ENCODE measurements at regions not wholly inside any gene's neighbourhood (a gene's known extent, or its start where the extent isn't known, plus 50 kb on each side); places are given as distances from the start of the nearest gene placed in this dataset.

DNA sequence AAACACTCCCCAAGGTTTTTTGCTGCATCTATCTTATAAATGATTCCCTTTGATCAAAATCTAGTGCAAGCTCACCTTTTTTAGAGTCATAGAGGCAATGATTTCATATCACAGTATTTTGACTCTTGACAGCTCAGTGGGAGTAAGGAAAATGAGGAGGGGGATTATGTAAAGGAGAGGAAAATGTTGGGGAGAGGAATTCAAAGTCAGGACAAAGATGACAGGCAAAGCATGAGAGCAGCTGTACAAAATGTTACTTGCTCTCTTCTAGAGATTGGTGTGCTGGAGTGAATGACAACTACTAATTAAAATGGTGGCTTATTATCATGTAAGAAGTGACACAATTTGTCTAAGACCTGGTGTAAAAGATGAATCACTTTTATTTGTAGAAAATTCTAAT, 644.6 kb upstream of the CHORDC1 start:
- in situ Hi-C loops (cut with HindIII; ENCODE audit: low pct_unique_long_range_greater_than_20kb, low sequenced_read_pairs), result no loop called here
- DNase-seq (ENCODE audit: low read depth), result no peak

DNA sequence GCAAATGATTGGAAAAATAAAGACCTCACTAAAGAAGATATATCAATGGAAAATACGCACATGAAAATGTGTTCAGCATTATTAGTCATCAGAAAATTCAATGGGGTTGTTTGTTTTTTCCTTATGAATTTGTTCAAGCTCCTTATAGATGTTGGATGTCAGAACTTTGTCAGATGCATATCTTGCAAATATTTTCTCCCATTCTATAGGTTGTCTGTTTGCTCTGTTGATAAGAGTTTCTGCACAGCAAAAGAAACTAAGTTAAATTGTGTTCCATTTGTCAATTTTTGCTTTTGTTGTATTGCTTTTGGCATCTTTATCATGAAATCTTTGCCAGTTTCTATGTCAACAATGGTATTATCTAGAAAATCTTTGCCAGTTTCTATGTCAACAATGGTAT, 633.9 kb upstream of the CHORDC1 start:
- no peak for DNase-seq (ENCODE audit: low read depth)
- in situ Hi-C loops (cut with HindIII; ENCODE audit: low pct_unique_long_range_greater_than_20kb, low sequenced_read_pairs), result no loop called here

DNA sequence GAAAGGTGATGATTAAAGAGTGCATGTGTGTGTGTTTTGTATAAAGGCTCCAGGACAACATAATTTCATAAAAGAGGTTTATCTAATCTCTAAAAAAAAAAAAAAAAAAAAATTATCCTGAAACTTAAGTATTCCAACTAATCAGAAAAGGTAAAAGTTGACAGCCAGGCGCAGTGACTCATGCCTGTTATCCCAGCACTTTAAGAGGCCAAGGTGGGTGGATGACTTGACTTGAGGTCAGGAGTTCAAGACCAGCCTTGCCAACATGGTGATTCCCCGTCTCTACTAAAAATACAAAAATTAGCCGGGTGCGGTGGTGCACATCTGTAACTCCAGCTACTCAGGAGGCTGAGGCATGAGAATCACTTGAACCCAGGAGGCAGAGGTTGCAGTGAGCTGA, 632.7 kb upstream of the CHORDC1 start:
- in situ Hi-C loops (cut with HindIII; ENCODE audit: low pct_unique_long_range_greater_than_20kb, low sequenced_read_pairs), result no loop called here
- DNase-seq (ENCODE audit: low read depth), result peak; percentile 1

DNA sequence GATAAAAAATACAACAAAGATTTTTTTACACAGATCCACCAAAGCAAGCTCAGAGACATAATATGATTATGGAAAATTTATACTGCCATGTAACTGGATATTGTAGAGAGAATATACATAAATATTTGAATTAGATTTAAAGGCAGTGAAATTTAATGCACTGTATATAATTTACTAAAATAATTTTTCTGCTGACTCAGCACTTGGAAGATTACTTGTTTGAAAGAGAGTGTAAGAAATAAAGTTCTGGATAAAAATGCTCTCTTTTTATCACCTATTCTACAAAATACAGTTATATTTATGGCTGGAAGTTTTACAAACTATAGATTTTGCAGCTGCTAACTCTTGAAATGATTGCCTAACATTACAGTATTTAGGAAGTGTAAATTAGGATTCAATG, 628.3 kb upstream of the CHORDC1 start:
- DNase-seq (ENCODE audit: low read depth), result no peak
- in situ Hi-C loops (cut with HindIII; ENCODE audit: low pct_unique_long_range_greater_than_20kb, low sequenced_read_pairs), result no loop called here

DNA sequence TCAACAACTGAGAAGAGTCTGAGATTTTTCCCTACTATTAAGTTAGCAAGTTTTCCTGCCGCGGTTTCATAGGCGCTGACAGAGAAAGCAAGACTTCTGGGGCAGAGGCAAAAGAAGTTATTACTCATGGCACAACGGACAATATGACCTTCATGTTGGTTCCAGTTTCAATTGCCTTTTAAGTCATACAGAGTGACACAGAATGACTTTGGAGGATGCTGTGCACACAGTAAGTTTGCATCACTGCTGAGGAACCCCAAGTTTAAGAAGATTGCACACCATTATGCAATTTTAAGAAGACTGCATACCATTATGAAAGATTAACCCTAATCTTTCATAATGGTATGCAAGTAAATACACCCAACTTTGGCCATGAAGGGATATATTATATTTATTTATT, 626.5 kb upstream of the CHORDC1 start:
- in situ Hi-C loops (cut with HindIII; ENCODE audit: low pct_unique_long_range_greater_than_20kb, low sequenced_read_pairs), result no loop called here
- DNase-seq (ENCODE audit: low read depth), result no peak

DNA sequence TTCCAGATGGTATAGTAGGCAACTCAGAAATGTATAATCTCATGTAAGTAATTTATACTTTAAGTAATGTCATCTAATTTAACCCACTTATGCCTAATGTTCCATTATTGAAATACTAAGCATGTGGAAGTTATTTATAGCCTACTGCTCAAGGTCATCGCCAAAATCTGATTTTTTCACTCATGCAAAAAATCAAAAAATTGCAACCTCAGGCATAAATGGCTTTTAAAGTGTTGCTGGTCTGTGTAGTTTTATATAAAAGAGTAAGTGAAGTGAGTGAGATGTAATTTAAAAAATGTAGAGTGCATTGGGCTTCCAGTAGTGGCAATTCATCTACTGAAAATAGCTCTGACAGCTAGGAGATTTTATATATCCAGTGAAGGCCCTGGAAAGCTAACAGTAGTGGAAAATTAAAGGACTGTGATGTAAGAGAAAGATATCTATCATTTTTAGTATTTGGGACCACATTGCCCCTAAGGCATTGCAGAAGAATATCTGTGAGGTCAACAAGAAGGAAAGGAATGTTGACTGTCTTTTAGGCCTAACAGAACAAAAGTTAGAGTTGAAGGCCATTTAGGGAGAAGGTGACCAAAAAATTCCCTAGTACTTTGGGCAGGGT, 624.5 kb upstream of the CHORDC1 start:
- in situ Hi-C loops (cut with HindIII; ENCODE audit: low pct_unique_long_range_greater_than_20kb, low sequenced_read_pairs), result no loop called here

DNA sequence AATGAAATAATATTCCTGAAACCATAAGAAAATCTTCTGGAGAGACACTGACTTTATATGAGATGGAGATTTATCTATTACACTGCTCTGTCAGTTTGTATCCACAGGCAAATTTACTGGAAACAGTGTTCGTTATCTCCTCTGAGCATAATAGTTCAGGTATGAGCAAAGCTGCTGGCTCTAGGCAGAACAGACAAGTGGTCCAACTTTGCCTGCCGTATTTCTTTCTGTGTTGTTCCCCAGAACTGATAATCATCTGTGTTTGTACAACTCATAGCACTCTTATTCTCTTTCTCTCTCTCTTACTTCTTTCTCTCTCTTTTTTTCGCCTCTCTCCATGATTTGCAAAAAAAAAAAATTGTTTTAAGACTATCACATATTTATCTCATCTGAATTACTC, 623.8 kb upstream of the CHORDC1 start:
- no peak for DNase-seq (ENCODE audit: low read depth)
- in situ Hi-C loops (cut with HindIII; ENCODE audit: low pct_unique_long_range_greater_than_20kb, low sequenced_read_pairs), result no loop called here

More for the DNA sequence above, 624.5 kb upstream of the CHORDC1 start:
- DNase-seq (ENCODE audit: low read depth), result no peak

DNA sequence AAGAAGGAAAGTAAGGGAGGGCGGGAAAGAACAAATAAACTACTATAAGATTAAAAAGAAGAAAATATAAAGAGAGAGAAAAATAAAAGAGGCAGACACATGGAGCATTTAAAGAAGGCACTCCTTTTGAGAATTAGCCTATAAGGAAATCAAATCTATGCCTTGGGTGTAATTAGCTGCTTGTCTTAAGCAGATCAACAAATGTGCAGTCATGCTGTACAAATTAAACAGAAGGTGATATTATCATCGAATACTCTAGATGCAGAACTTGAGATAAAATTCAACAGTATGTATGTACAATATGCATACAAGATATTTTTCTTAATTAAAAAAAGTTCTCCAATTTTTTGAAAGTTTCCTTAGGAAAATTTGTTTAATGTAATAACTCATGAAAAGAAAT, 623.0 kb upstream of the CHORDC1 start:
- in situ Hi-C loops (cut with HindIII; ENCODE audit: low pct_unique_long_range_greater_than_20kb, low sequenced_read_pairs), result no loop called here
- no peak for DNase-seq (ENCODE audit: low read depth)

DNA sequence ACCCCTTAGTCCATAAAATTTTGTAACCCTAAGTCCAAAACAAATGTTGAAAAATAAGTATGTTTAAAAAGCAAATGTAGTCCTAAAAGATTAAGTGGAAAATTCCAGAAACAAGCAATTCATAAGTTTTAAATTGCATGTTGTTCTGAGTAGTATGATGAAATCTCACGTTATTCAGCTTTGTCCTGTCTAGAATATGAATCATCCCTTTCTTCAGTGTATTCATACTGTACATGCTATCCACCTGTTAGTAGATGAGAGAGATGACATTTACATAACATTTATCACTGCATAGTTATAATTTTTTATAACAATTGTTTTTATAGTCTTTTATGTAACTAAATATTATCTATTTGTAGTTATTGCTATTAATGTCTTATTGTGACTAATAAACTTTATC, 622.3 kb upstream of the CHORDC1 start:
- DNase-seq (ENCODE audit: low read depth), result no peak
- in situ Hi-C loops (cut with HindIII; ENCODE audit: low pct_unique_long_range_greater_than_20kb, low sequenced_read_pairs), result no loop called here

DNA sequence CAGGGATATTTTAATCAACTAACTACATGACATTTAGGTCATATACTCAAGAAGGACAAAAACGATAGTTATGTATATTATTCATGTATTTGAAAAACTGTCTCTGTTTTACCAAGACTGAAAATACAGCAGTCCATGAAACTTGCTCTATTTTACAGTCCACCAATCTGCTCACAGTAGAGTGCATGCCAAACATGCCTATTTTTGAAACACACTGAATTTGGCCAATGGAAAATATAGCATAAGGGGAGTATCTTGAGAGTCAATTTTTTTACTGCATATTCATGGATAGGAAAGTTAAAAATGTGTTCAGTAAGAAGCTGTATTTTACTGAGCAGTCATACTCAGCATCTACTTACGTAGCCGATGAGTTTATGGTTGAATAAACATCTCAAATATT, 621.2 kb upstream of the CHORDC1 start:
- no peak for DNase-seq (ENCODE audit: low read depth)
- in situ Hi-C loops (cut with HindIII; ENCODE audit: low pct_unique_long_range_greater_than_20kb, low sequenced_read_pairs), result no loop called here

DNA sequence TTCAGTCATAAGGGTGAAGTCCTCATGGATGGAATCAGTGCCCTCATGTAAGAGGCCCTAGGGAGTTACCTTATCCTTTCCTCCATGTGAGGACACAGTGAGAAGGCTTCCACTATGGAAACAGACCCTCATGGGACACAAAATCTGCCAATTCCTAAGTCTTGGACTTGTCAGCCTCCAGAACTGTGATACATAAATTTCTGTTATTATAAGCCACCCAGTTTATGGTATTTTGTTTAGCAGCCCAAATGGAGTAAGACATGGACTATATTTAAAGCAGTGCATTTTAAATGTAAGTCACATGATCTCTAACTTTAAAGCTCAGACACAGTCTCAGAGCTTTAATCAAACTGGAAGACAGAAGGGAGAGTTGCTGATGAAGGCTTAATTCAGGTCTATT, 619.8 kb upstream of the CHORDC1 start:
- in situ Hi-C loops (cut with HindIII; ENCODE audit: low pct_unique_long_range_greater_than_20kb, low sequenced_read_pairs), result no loop called here
- DNase-seq (ENCODE audit: low read depth), result no peak

DNA sequence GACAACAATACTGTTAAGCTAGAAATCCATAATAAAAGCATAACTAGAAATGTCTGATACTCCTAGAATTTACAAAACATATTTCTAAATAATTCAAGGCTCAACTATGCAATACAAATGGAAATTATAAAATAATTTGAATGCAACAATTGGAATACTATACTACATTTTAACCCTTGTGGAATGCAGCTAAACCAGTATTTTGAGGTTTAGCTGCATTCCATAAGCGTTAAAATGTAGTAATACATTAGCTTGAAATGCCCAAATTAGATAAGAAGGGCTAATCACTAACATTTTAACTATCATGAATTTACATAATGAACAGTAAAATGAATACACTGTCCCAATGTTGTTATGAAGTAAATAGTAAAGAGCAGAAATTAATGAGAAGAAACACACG, 617.2 kb upstream of the CHORDC1 start:
- in situ Hi-C loops (cut with HindIII; ENCODE audit: low pct_unique_long_range_greater_than_20kb, low sequenced_read_pairs), result no loop called here
- DNase-seq (ENCODE audit: low read depth), result no peak

DNA sequence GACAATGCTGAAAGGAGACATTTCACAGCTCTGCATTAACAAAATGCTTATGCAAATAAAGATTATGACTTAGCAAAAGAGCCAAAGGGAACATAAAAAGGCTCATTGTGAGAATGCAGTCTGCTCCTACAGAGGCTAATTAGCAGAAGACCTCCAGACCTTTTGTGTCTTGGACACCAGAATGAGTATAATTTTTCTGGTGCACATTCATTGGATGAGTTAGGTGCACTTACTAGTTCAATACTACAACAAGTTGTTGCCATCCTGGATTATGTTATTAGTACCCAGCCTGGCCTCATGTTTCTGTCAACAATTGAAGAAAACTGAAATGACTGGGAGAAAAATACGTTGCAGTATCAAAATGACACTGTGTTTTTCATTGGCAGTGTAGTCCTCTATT, 613.2 kb upstream of the CHORDC1 start:
- in situ Hi-C loops (cut with HindIII; ENCODE audit: low pct_unique_long_range_greater_than_20kb, low sequenced_read_pairs), result no loop called here
- no peak for DNase-seq (ENCODE audit: low read depth)

DNA sequence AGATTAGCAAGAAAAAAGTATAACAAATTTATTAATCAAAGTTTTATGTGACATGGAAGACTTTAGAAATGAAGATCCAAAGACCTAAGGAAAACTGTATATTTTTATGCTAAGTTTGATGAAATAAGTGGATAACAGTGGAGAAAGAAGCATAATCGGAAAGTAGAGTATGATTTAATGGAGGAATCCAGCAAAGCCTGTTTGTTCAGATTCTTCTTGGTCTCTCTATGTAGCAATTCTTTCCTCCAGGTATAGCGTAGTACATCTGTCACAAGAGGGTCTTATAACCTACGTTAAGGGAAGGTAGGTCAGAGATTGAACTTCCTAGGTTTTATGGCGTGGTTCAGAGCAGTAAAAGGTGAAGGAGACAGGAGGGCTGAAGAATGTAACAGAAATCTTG, 600.6 kb upstream of the CHORDC1 start:
- in situ Hi-C loops (cut with HindIII; ENCODE audit: low pct_unique_long_range_greater_than_20kb, low sequenced_read_pairs), result no loop called here

DNA sequence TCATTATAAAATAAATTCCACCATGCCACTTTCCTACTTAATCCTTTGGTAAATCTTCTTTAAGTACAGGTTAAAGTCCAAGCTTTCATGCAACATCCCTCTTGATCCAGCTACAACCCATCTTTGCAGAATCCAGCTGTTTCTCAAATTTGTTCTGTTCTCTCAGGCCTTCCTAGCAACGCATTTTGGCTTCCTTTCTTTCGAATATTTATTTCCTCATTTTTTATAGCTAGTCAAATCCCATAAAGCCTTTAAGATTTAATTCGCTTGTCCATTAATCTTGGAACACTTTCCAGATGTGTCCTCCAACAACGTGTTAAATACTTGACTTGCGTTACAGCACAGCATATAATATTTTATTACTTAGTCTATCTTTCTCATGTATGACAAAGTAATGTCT, 600.1 kb upstream of the CHORDC1 start:
- in situ Hi-C loops (cut with HindIII; ENCODE audit: low pct_unique_long_range_greater_than_20kb, low sequenced_read_pairs), result no loop called here
- no peak for DNase-seq (ENCODE audit: low read depth)

More for the DNA sequence above, 600.6 kb upstream of the CHORDC1 start:
- DNase-seq (ENCODE audit: low read depth), result no peak

DNA sequence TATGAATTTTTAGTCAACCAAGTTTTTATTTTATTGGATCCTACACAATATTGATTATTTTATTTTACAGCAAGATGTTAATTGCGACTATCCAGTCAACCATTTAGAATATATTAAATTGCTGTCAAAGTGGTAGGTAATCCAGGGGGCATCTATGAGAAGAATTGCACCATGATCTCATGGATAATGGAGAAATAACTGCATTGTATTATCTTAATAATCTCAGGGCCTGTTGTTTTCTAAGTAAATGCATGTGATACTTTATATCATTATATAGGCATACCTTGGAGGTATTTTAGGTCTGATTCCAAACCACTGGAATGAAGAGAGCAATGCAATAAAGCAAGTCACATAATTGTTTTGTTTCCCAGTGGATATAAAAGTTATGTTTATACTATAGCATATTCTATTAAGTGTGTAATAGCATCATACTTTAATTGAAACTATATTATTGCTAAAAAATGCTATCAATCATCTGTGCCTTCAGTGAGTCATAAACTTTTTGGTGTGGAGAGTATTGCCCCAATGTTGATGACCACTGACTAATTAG, 595.4 kb upstream of the CHORDC1 start:
- in situ Hi-C loops (cut with HindIII; ENCODE audit: low pct_unique_long_range_greater_than_20kb, low sequenced_read_pairs), result no loop called here
- no peak for DNase-seq (ENCODE audit: low read depth)

DNA sequence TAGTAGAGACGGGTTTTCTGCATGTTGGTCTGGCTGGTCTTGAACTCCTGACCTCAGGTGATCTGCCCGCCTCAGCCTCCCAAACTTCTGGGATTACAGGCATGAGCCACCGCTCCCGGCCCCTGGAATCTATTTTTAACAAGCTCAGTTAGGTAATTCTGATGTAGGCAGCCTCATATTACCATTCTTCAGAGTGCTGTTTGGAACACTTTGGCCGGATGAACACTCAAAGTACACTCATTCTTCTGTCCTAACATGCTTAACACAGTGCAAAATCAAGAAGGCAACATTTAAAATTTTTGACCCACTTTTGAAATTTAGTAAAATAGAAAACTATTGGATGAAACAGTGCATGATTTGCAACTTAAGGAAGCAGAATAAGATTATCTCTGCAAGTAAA, 586.7 kb upstream of the CHORDC1 start:
- in situ Hi-C loops (cut with HindIII; ENCODE audit: low pct_unique_long_range_greater_than_20kb, low sequenced_read_pairs), result no loop called here
- DNase-seq (ENCODE audit: low read depth), result no peak

DNA sequence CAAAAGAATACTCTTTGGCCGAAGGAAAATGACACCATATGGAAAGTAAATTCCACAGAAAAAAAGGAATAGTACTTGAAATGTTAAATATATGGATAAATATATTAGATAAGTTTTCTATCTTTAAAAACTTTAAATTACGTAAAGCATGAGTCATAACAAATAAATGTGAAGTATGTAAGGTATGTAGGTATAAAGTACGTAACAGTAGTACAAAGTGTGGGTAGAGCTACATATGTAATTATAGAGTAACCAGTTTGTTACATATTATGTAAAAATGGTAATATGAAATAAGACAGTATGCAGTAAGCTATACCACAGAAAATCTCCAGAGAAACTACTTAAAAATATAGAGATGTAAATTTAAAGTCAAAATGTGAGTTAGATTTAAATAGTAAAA, 582.3 kb upstream of the CHORDC1 start:
- no peak for DNase-seq (ENCODE audit: low read depth)
- in situ Hi-C loops (cut with HindIII; ENCODE audit: low pct_unique_long_range_greater_than_20kb, low sequenced_read_pairs), result no loop called here

DNA sequence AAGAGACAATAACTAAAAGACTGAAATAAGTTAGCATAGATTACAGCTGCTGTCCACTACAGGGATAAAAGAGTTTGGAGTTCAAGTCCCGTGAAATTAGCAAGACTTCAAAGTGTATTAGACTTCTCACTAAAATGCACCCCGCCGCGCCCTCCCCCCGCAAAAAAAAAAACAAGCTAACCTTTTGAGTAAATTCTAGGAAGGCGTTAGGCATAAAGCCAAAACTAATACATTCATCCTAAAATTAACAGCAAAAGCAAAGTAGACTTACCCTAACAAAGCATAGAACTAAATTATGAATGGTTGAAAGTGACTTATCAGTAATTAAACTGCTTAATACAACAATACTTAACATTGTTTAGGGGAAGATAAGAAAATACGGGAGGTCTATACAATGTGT, 581.0 kb upstream of the CHORDC1 start:
- in situ Hi-C loops (cut with HindIII; ENCODE audit: low pct_unique_long_range_greater_than_20kb, low sequenced_read_pairs), result no loop called here
- DNase-seq (ENCODE audit: low read depth), result no peak

DNA sequence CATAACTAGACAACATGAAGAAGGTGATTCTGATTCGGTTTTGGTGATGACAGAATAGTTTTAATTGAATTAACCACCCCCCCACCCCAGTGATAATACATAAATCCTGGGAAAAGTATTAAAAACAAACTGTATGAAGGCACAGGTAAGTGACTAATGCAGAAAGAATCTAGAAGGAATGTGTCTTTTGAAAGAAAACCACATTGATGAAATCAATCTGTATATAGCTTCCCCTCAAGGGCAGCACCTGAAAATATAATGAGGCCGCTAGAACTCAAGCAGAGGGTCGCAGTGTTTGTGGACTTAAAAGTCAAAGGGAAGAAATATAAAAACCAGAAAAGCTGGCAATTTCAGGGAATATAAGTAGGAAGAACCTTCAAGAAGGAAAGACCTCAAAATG, 580.5 kb upstream of the CHORDC1 start:
- peak; percentile 6 for DNase-seq (ENCODE audit: low read depth)
- in situ Hi-C loops (cut with HindIII; ENCODE audit: low pct_unique_long_range_greater_than_20kb, low sequenced_read_pairs), result no loop called here

DNA sequence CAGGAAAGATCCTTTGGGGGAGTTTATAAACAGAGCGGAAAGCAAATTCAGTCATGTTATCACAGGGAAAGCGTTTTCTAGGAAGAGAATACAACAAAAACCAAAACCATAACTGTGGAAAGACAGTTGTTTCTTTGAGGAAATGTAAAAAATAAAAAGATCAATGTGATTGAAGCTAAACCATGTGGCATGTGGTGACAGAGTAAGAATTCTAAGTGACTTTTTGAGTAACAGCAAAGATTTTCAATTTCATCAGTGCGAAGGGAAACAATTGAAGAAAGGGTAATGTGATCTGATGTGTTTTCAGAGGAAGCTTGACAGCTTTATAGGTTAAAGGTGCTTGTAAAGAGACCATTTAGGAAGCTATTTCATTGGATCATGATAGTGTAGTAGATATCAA, 575.9 kb upstream of the CHORDC1 start:
- in situ Hi-C loops (cut with HindIII; ENCODE audit: low pct_unique_long_range_greater_than_20kb, low sequenced_read_pairs), result no loop called here
- no peak for DNase-seq (ENCODE audit: low read depth)

Measured in Caki2 (cell line).